Esophagus squamous epithelium (tissue), 5 donors: ENCODE measurements at regions not wholly inside any gene's neighbourhood (a gene's known extent, or its start where the extent isn't known, plus 50 kb on each side); places are given as distances from the start of the nearest gene placed in this dataset.

ENCODE experiments used
- DNase-seq: peaks from one replicate; lab custom pipeline; 2025; lab: John Stamatoyannopoulos, UW
- H3K27ac ChIP-seq, 4 donors: fragments of 200-600 bp; sonication (generic); one replicate each; pipeline ENCODE4 v1.5.1; 2016 to 2019; ENCODE audit warnings: mild to moderate bottlenecking in 1 of 4
- H3K27me3 ChIP-seq, 4 donors: fragments of 200-600 bp; sonication (generic); 1 replicate in 3 of 4; 2 replicates in 1 of 4; pipeline versions ENCODE4 v1.5.1 to v1.6.0; 2017 to 2021; ENCODE audit warnings: antibody characterized with exemption in 1 of 4
- H3K36me3 ChIP-seq, 3 donors: fragments of 200-600 bp; sonication (generic); one replicate each; pipeline ENCODE4 v1.5.1; 2016 to 2019
- H3K4me1 ChIP-seq, 3 donors: fragments of 200-600 bp; sonication (generic); one replicate each; pipeline ENCODE4 v1.5.1; 2017 to 2019
- H3K4me3 ChIP-seq, 4 donors: fragments of 200-600 bp; sonication (generic); 1 replicate in 3 of 4; 2 replicates in 1 of 4; pipeline ENCODE4 v1.5.1; 2016 to 2019; ENCODE audit warnings: mild to moderate bottlenecking in 2 of 4, moderate library complexity in 1 of 4
- H3K9me3 ChIP-seq, 3 donors: fragments of 200-600 bp; sonication (generic); one replicate each; pipeline ENCODE4 v1.5.1; 2016 to 2019
- CTCF ChIP-seq, 6 experiments: fragments of 450-650 bp in 4 of 6; fragments of 200-600 bp in 2 of 6; sonication (generic) in 2 of 6; IDR thresholded peaks; one replicate each; pipeline ENCODE4 v1.5.1; 2016 to 2019; ENCODE audit warnings: antibody characterized with exemption in 6 of 6, mild to moderate bottlenecking in 4 of 6, moderate library complexity in 4 of 6
- POLR2A ChIP-seq, 4 donors: fragments of 450-650 bp; IDR thresholded peaks; one replicate each; pipeline ENCODE4 v1.6.1; 2017; ENCODE audit warnings: antibody characterized with exemption in 4 of 4, mild to moderate bottlenecking in 4 of 4, moderate library complexity in 3 of 4
- WGBS, 2 donors: methylation state at CpG; one replicate each; pipeline ENCODE4 v1.1.5; 2018; 5-methylcytosine and 5-hydroxymethylcytosine counted together
- intact Hi-C: fragments of 100-400 bp; cut with DNase I; formaldehyde crosslinking; loops from one replicate; pipeline ENCODE4 v1.15.0; 2022
- donor health status: DM: yes; HTN: yes; CAD: no.

- H3K4me3 ChIP-seq = no peak overlapping the region
Observed at GRCh38 chr16:59510008-59510424, 775.9 kb upstream of the GOT2 start.

GRCh38 chr16:59500601-59501000 lies 766.5 kb upstream of the GOT2 start:
- no peaks in the 10 kb centered on the region for H3K36me3 ChIP-seq
- H3K27ac ChIP-seq = no peak overlapping the region
- WGBS, 2 donors = 30 to 43% methylated on average over 3 of the region's 3 CpGs
- H3K4me3 ChIP-seq = no peak overlapping the region
- intact Hi-C loops = no loop called here
- no peaks in the 10 kb centered on the region for H3K27me3 ChIP-seq
- no peak for TF ChIP-seq CTCF (IDR thresholded peaks at IDR 0.05)
- TF ChIP-seq POLR2A (IDR thresholded peaks at IDR 0.05) = no peak
- no peaks in the 10 kb centered on the region for H3K9me3 ChIP-seq
- DNase-seq = no peak
- no peaks in the 10 kb centered on the region for H3K4me1 ChIP-seq

More at GRCh38 chr16:59510008-59510424, 775.9 kb upstream of the GOT2 start:
- no peak overlapping the region for H3K27ac ChIP-seq
- H3K27me3 ChIP-seq = no peaks in the 10 kb centered on the region
- TF ChIP-seq POLR2A (IDR thresholded peaks at IDR 0.05) = no peak
- TF ChIP-seq CTCF (IDR thresholded peaks at IDR 0.05) = no peak
- no peak for DNase-seq
- H3K4me1 ChIP-seq = peaks cover 0 to 10% (median 0%) of the 10 kb centered on the region in 3 donors
- WGBS, 2 donors = 33 to 47% methylated on average over 1 to 3 of the region's 3 CpGs
- H3K36me3 ChIP-seq = no peaks in the 10 kb centered on the region
- intact Hi-C loops = no loop called here
- no peaks in the 10 kb centered on the region for H3K9me3 ChIP-seq

GRCh38 chr16:59487067-59487466 lies 753.0 kb upstream of the GOT2 start:
- no peak for DNase-seq
- H3K27me3 ChIP-seq = no peaks in the 10 kb centered on the region
- 70 to 83% methylated on average over 2 of the region's 2 CpGs for WGBS, 2 donors
- H3K36me3 ChIP-seq = no peaks in the 10 kb centered on the region
- no peaks in the 10 kb centered on the region for H3K4me1 ChIP-seq
- TF ChIP-seq POLR2A (IDR thresholded peaks at IDR 0.05) = no peak
- no peak for TF ChIP-seq CTCF (IDR thresholded peaks at IDR 0.05)
- H3K27ac ChIP-seq = no peak overlapping the region
- H3K4me3 ChIP-seq = no peak overlapping the region
- no peaks in the 10 kb centered on the region for H3K9me3 ChIP-seq
- intact Hi-C loops = no loop called here

- WGBS, 2 donors = 65 to 80% methylated on average over 2 of the region's 2 CpGs
- Histone ChIP-seq H3K36me3 (no peaks in the 10 kb centered on the region), H3K27me3 (no peaks in the 10 kb centered on the region), H3K4me1 (no peaks in the 10 kb centered on the region), H3K4me3 (no peak overlapping the region), H3K27ac (no peak overlapping the region), H3K9me3 (no peaks in the 10 kb centered on the region)
- intact Hi-C loops = no loop called here
- TF ChIP-seq POLR2A (IDR thresholded peaks at IDR 0.05) (no peak), CTCF (IDR thresholded peaks at IDR 0.05) (no peak)
- no peak for DNase-seq
Observed at GRCh38 chr16:59484833-59485516, 750.9 kb upstream of the GOT2 start.

GRCh38 chr16:59478838-59479237 lies 744.7 kb upstream of the GOT2 start:
- DNase-seq = no peak
- WGBS, 2 donors = 53 to 60% methylated on average over 3 of the region's 3 CpGs
- intact Hi-C loops = no loop called here

More at GRCh38 chr16:59478838-59479237, 744.7 kb upstream of the GOT2 start:
- Histone ChIP-seq H3K27me3 (no peaks in the 10 kb centered on the region), H3K9me3 (no peaks in the 10 kb centered on the region), H3K27ac (no peak overlapping the region), H3K36me3 (no peaks in the 10 kb centered on the region), H3K4me1 (no peaks in the 10 kb centered on the region), H3K4me3 (no peak overlapping the region)
- no peak for TF ChIP-seq CTCF (IDR thresholded peaks at IDR 0.05)
- no peak for TF ChIP-seq POLR2A (IDR thresholded peaks at IDR 0.05)
